GM13976 (cell line): ENCODE measurements at regions not wholly inside any gene's neighbourhood (a gene's known extent, or its start where the extent isn't known, plus 50 kb on each side); places are given as distances from the start of the nearest gene placed in this dataset.
"Not testable (repeated sequence)": the region's sequence is repeated elsewhere in the genome, so short reads cannot be mapped to it uniquely, and the experiment has no call there.

Source experiments
- DNase-seq: peaks from one replicate; pipeline ENCODE4 v3.0.0; 2012; ENCODE audit warnings: low spot score
- CTCF ChIP-seq: IDR thresholded peaks from 2 replicates; pipeline ENCODE4 v1.5.1; 2012; ENCODE audit warnings: borderline replicate concordance, mild to moderate bottlenecking; ENCODE audit not compliant: insufficient read depth; ENCODE audit errors: extremely low read depth, missing control alignments, control extremely low read depth
- in situ Hi-C: fragments of 300-500 bp; cut with MboI; formaldehyde crosslinking; loops from one replicate; pipeline ENCODE4 v1.12.0; 2022; ENCODE audit warnings: low sequenced_read_pairs, mixed read lengths, inconsistent platforms; ENCODE audit not compliant: unreplicated experiment

DNA sequence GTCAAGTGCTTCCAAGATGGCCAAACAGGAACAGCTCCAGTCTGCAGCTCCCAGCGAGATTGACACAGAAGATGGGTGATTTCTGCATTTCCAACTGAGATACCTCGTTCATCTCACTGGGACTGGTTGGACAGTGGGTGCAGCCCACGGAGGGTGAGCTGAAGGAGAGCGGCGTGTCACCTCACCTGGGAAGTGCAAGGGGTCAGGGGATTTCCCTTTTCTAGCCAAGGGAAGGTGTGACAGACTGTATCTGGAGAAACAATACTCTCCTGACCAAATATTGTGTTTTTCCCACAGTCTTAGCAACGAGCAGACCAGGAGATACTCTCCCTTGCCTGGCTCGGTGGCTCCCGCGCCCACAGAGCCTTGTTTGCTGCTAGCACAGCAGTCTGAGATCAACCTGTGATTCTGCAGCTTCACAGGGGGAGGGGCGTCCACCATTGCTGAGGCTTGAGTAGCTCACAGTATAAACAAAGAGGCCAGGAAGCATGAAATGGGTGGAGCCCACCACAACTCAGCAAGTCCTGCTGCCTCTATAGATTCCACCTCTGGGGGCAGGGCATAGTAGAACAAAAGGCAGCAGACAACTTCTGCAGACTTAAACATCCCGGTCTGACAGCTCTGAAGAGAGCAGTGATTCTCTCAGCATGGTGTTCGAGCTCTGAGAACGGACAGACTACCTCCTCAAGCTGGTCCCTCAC is 293.5 kb upstream of the SUCLG2 start:
- in situ Hi-C loops = no loop called here
- no peak for DNase-seq
- TF ChIP-seq CTCF = no peak

GRCh38 chr3:67946436-67946835 is 292.0 kb upstream of the SUCLG2 start:
- no peak for DNase-seq
- in situ Hi-C loops = no loop called here
- no peak for TF ChIP-seq CTCF

DNA sequence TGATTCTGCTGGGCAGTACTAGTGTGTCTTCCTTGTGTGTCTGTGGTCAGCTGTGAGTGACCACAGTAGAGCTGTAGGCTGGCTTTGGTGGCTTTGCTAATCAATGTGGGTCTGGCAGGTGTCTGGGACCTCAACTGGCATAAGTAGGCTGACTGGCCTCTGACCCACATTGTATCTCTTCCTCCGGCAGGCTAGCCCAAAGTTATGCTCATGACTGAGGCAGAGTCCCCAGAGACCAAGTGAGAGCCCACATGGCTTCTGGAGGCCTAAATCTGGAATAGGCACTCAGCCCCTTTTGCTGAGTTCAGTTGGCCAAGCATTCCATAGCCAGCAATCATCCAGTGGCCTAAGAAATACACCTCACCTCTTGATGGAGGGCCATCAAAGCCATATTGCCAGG is 289.1 kb upstream of the SUCLG2 start:
- no peak for TF ChIP-seq CTCF
- in situ Hi-C loops = no loop called here
- DNase-seq = no peak

DNA sequence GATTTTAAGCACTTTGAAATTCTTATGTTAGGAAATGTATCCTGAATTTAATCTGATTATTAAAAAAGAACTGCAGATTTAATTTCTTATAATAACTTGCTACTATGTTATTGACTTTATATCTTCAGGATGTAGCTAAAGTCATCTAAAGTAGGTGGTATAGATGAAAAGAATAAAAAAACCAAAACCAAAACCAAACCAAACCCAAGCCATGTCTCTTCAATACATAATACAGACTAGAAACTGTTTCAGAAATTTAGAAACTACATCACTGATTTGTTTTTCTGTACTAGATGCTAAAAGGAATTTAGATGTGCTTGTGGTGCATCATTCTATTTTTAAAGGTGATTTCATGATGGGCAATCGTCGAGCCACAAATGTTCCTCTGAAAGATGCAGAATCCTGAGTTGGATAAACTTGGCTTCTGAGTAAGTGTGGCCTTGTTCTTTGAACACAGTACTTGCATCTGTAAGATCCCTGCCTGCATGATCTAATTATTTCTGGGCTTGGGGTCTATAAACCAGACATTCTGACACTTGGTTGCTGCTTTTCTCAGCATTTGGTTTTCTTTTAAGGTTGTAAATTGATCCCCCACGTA is 287.1 kb upstream of the SUCLG2 start:
- no peak for TF ChIP-seq CTCF
- no peak for DNase-seq
- in situ Hi-C loops = no loop called here

DNA sequence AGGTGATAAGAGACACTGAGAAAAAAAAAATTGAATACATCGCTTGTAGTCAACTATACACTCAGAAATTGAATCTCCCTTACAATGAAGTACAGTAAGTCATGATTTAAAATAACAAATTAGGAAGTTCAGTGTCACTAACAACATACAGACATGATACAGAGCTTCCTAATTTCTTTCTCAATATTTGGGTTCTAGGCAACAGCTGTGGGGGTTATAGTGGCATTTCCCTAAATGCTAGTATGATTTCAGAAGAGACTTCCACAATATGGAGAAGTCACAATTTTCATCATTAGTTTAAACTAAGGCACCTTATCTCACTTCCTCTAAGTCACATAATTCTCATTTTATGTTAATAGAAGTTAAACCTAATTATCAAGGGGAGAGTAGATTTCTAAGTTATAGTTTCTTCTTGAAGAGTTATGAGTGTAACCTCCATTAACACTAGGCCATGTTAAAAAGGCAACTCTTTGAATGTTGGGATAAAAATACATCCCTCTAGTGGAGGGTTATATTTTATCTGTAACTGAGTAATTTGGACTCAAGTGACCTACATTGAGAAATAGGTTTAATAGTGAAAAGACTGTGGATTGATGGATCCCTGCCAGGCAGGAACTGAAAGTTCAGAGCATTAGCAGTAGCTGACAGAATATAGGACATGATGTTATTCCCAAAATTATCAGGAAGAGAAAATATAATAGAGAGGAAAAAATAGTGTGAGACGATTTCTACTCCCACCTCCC is 286.0 kb upstream of the SUCLG2 start:
- in situ Hi-C loops = no loop called here
- no peak for DNase-seq
- TF ChIP-seq CTCF = no peak

DNA sequence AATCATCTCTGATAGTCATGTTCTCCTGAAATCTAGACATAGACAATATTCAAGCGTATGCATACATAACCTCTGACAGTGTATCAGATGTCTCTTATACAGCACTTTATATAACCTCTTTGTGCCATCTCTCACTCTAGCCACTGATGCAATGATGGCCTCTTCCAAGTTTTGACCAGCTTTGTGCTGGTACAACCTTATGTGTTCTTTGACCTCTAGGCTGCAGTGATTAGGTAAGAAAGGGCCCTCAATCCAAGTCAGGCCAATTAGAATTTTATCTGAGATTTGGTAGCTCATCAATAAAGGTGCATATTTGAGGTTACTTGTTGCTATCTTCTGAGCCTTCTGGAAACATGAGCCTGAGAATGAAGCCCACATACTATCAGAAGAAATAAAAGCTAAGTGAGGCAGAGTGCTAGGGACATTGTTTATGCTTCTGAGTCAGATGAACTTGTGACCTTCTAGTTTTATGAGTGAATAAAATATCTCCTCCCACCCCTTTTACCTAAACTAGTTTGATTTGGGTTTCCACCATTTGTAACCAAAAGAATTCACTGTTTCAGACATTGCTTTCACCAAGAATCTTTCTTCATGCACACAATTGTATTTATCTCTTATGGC is 283.2 kb upstream of the SUCLG2 start:
- TF ChIP-seq CTCF = no peak
- DNase-seq = no peak
- in situ Hi-C loops = no loop called here

DNA sequence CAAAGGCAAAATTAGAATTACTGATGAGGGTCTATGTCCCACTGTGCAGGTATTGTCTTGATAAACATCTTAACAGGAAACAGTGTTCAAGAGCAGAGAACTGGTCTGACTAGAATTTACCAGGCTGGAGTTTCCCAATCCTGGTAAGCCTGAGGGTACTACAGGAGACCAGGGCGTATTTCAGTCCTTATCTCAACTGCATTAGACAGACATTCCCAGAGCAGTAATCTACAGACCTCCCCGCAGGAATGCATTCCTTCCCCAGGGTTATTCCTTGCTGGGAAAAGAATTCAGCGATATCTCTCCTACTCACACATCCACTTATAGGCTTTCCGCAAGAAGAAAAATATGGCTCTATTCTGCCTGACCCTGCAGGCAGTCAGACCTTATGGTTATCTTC is 276.0 kb upstream of the SUCLG2 start:
- in situ Hi-C loops, DNase-seq: not testable (repeated sequence)
